ENCODE measurements at regions not wholly inside any gene's neighbourhood (a gene's known extent, or its start where the extent isn't known, plus 50 kb on each side); places are given as distances from the start of the nearest gene placed in this dataset.

- Histone ChIP-seq H3K36me3 (no peaks in the 10 kb centered on the region), H3K9me3 (no peaks in the 10 kb centered on the region), H3K27ac (peak overlapping the region; percentile 62 to 80 (median 71)), H3K4me3 (no peak overlapping the region), H3K27me3 (no peaks in the 10 kb centered on the region), H3K4me1 (peaks cover 7 to 38% (median 12%) of the 10 kb centered on the region in 3 donors)
- ATAC-seq = peak; percentile 53
- TF ChIP-seq POLR2AphosphoS5 (IDR thresholded peaks at IDR 0.05) (peak; percentile 74), POLR2A (IDR thresholded peaks at IDR 0.05) (no peak)
- 9 to 18% methylated on average over 3 to 5 of the region's 5 CpGs for WGBS, 2 donors (ENCODE audit: low coverage in 1 of 2)
Measured at GRCh38 chr18:56168049-56168781, 470.2 kb downstream of the TXNL1 start.

- H3K9me3 ChIP-seq = no peaks in the 10 kb centered on the region
- no peak overlapping the region for H3K4me3 ChIP-seq
- TF ChIP-seq CTCF (IDR thresholded peaks at IDR 0.05) (no peak), POLR2A (IDR thresholded peaks at IDR 0.05) (no peak), POLR2AphosphoS5 (IDR thresholded peaks at IDR 0.05) (peak; percentile 12)
- no peaks in the 10 kb centered on the region for H3K27me3 ChIP-seq
- no peaks in the 10 kb centered on the region for H3K36me3 ChIP-seq
- no peak for ATAC-seq
- 55 to 65% methylated on average over 3 to 4 of the region's 4 CpGs for WGBS, 2 donors (ENCODE audit: low coverage in 1 of 2)
- H3K27ac ChIP-seq = peak overlapping the region in 3 of 4 donors; percentile 63 to 80 (median 79)
- peaks cover 12 to 46% (median 15%) of the 10 kb centered on the region in 3 donors for H3K4me1 ChIP-seq
Measured at GRCh38 chr18:56167366-56167765, 471.0 kb downstream of the TXNL1 start.

GRCh38 chr18:56166914-56167313 is 471.5 kb downstream of the TXNL1 start:
- H3K4me3 ChIP-seq = no peak overlapping the region
- no peak for ATAC-seq
- no peak for TF ChIP-seq CTCF (IDR thresholded peaks at IDR 0.05)
- TF ChIP-seq POLR2A (IDR thresholded peaks at IDR 0.05) = no peak
- TF ChIP-seq EP300 (IDR thresholded peaks at IDR 0.05) = no peak
- no peak for TF ChIP-seq POLR2AphosphoS5 (IDR thresholded peaks at IDR 0.05)
- no peaks in the 10 kb centered on the region for H3K27me3 ChIP-seq
- no peaks in the 10 kb centered on the region for H3K36me3 ChIP-seq
- H3K9me3 ChIP-seq = no peaks in the 10 kb centered on the region
- H3K4me1 ChIP-seq = peaks cover 14 to 51% (median 19%) of the 10 kb centered on the region in 3 donors
- H3K27ac ChIP-seq = peak overlapping the region in 2 of 4 donors; percentile 79 to 80

GRCh38 chr18:56165601-56166355 is 472.6 kb downstream of the TXNL1 start:
- Histone ChIP-seq H3K4me3 (no peak overlapping the region), H3K4me1 (peaks cover 16 to 58% (median 25%) of the 10 kb centered on the region in 3 donors), H3K9me3 (no peaks in the 10 kb centered on the region), H3K27ac (peak overlapping the region in 1 of 4 donors; percentile 80), H3K27me3 (no peaks in the 10 kb centered on the region), H3K36me3 (no peaks in the 10 kb centered on the region)
- WGBS, 2 donors (ENCODE audit: low coverage in 1 of 2) = 75 to 89% methylated on average over 3 to 5 of the region's 5 CpGs
- TF ChIP-seq POLR2A (IDR thresholded peaks at IDR 0.05) (no peak), EP300 (IDR thresholded peaks at IDR 0.05) (no peak), POLR2AphosphoS5 (IDR thresholded peaks at IDR 0.05) (no peak), CTCF (IDR thresholded peaks at IDR 0.05) (no peak)
- ATAC-seq = no peak

- ATAC-seq = no peak
- H3K27ac ChIP-seq = peak overlapping the region in 3 of 4 donors; percentile 25 to 69 (median 54)
- H3K36me3 ChIP-seq = no peaks in the 10 kb centered on the region
- no peak overlapping the region for H3K4me3 ChIP-seq
- 14 to 26% methylated on average over 5 of the region's 5 CpGs for WGBS, 2 donors (ENCODE audit: low coverage in 1 of 2)
- H3K4me1 ChIP-seq = peaks cover 10 to 41% (median 17%) of the 10 kb centered on the region in 3 donors
- H3K27me3 ChIP-seq = no peaks in the 10 kb centered on the region
- TF ChIP-seq POLR2AphosphoS5 (IDR thresholded peaks at IDR 0.05) = peak; percentile 14
- no peak for TF ChIP-seq POLR2A (IDR thresholded peaks at IDR 0.05)
- no peak for TF ChIP-seq EP300 (IDR thresholded peaks at IDR 0.05)
- TF ChIP-seq CTCF (IDR thresholded peaks at IDR 0.05) = no peak
- H3K9me3 ChIP-seq = no peaks in the 10 kb centered on the region
Measured at GRCh38 chr18:56162311-56163265, 475.8 kb downstream of the TXNL1 start.

All from gastroesophageal sphincter (tissue), 4 donors.